Transverse colon (tissue), 4 donors: ENCODE measurements at regions not wholly inside any gene's neighbourhood (a gene's known extent, or its start where the extent isn't known, plus 50 kb on each side); places are given as distances from the start of the nearest gene placed in this dataset.
"Not testable (repeated sequence)": the region's sequence is repeated elsewhere in the genome, so short reads cannot be mapped to it uniquely, and the experiment has no call there.

ENCODE experiments used
- DNase-seq: peaks from one replicate; pipeline ENCODE4 v3.0.0-alpha.2; 2019
- H3K27ac ChIP-seq, 4 donors: fragments of 200-600 bp; sonication (generic); 2 replicates each; pipeline ENCODE4 v1.5.1; 2016 to 2018; ENCODE audit warnings: inconsistent platforms in 4 of 4
- H3K27me3 ChIP-seq: fragments of 200-600 bp; sonication (generic); 2 replicates; pipeline ENCODE4 v1.5.1; 2017; ENCODE audit warnings: inconsistent platforms
- H3K36me3 ChIP-seq, 4 donors: fragments of 200-600 bp; sonication (generic); 2 replicates each; pipeline ENCODE4 v1.5.1; 2017 to 2019; ENCODE audit warnings: inconsistent platforms in 4 of 4
- H3K4me1 ChIP-seq, 4 donors: fragments of 200-600 bp; sonication (generic); 2 replicates each; pipeline ENCODE4 v1.5.1; 2017 to 2020; ENCODE audit warnings: inconsistent platforms in 4 of 4
- H3K4me3 ChIP-seq, 4 donors: fragments of 200-600 bp; sonication (generic); 1 replicate in 1 of 4; 2 replicates in 3 of 4; pipeline versions ENCODE4 v1.5.1 to v1.6.1; 2017 to 2019; ENCODE audit warnings: inconsistent platforms in 4 of 4
- H3K9me3 ChIP-seq, 2 donors: fragments of 200-600 bp; sonication (generic); 2 replicates each; pipeline ENCODE4 v1.5.1; 2017 to 2019; ENCODE audit warnings: inconsistent platforms in 2 of 2
- CTCF ChIP-seq, 5 experiments: fragments of 200-600 bp in 3 of 5; fragments of 450-650 bp in 2 of 5; sonication (generic) in 3 of 5; IDR thresholded peaks; 1 replicate in 2 of 5; 2 replicates in 3 of 5; pipeline ENCODE4 v1.5.1; 2016 to 2017; ENCODE audit warnings: antibody characterized with exemption in 5 of 5, inconsistent platforms in 3 of 5, mild to moderate bottlenecking in 2 of 5, moderate library complexity in 1 of 5
- EP300 ChIP-seq: sonication (generic); formaldehyde crosslinking; IDR thresholded peaks from one replicate; pipeline ENCODE4 v1.6.1; 2017; ENCODE audit warnings: antibody characterized with exemption, low read depth
- POLR2A ChIP-seq: fragments of 450-650 bp; IDR thresholded peaks from one replicate; pipeline ENCODE4 v1.6.1; 2016; ENCODE audit warnings: antibody characterized with exemption, mild to moderate bottlenecking, moderate library complexity
- POLR2AphosphoS5 ChIP-seq, 3 donors: sonication (generic); formaldehyde crosslinking; IDR thresholded peaks; one replicate each; pipeline ENCODE4 v1.6.1; 2016; ENCODE audit warnings: antibody characterized with exemption in 3 of 3
- WGBS, 2 donors: methylation state at CpG; one replicate each; pipeline ENCODE4 v1.1.5; 2018; ENCODE audit warnings: low coverage in 1 of 2; 5-methylcytosine and 5-hydroxymethylcytosine counted together
- in situ Hi-C, 4 donors: fragments of 200-750 bp; cut with MboI; loops; one replicate each; pipeline versions ENCODE4 v1.15.0 to v1.15.1; 2017; ENCODE audit warnings: low sequenced_read_pairs in 3 of 4, low pct_ligation_motif_present in 1 of 4, low pct_unique_long_range_greater_than_20kb in 1 of 4
- intact Hi-C: fragments of 100-400 bp; cut with DNase I; formaldehyde crosslinking; loops from one replicate; pipeline ENCODE4 v1.15.1; 2023; ENCODE audit warnings: low total_unique reads

GRCh38 chr21:35436899-35437298 lies 387.8 kb upstream of the RUNX1 start:
- peaks cover 0 to 15% (median 2%) of the 10 kb centered on the region in 4 donors for H3K4me1 ChIP-seq
- no peak overlapping the region for H3K4me3 ChIP-seq
- TF ChIP-seq EP300: no peak
- TF ChIP-seq POLR2AphosphoS5 (IDR thresholded peaks at IDR 0.05): no peak
- peak in 1 of 5 experiments; percentile 3 for TF ChIP-seq CTCF (IDR thresholded peaks at IDR 0.05)
- no peak for DNase-seq
- no peak overlapping the region for H3K27ac ChIP-seq
- in situ Hi-C loops: no loop called here
- H3K27me3 ChIP-seq: no peaks in the 10 kb centered on the region
- WGBS, 2 donors: 90 to 100% methylated on average over 1 of the region's 1 CpG
- intact Hi-C loops: no loop called here
- peaks cover 17 to 18% of the 10 kb centered on the region in 2 donors for H3K9me3 ChIP-seq
- no peaks in the 10 kb centered on the region for H3K36me3 ChIP-seq

- H3K9me3 ChIP-seq: peaks cover 17 to 19% of the 10 kb centered on the region in 2 donors
- WGBS, 2 donors: 92% methylated on average over 4 of the region's 5 CpGs; no CpG with 5 or more reads in 1 of the 2 donors
- H3K27ac ChIP-seq, H3K4me3 ChIP-seq, intact Hi-C loops, DNase-seq, H3K4me1 ChIP-seq, in situ Hi-C loops, H3K36me3 ChIP-seq, H3K27me3 ChIP-seq: not testable (repeated sequence)
Measured at GRCh38 chr21:35432601-35433000, 383.5 kb upstream of the RUNX1 start.

- WGBS, 2 donors: 90% methylated on average over 3 of the region's 3 CpGs
- Histone ChIP-seq H3K4me1 (no peaks in the 10 kb centered on the region), H3K4me3 (no peak overlapping the region), H3K36me3 (no peaks in the 10 kb centered on the region), H3K9me3 (peaks cover 17 to 19% of the 10 kb centered on the region in 2 donors), H3K27ac (no peak overlapping the region), H3K27me3 (peaks cover 10% of the 10 kb centered on the region)
- TF ChIP-seq EP300 (no peak), CTCF (IDR thresholded peaks at IDR 0.05) (no peak), POLR2A (no peak), POLR2AphosphoS5 (IDR thresholded peaks at IDR 0.05) (no peak)
- no peak for DNase-seq
- intact Hi-C loops: no loop called here
- in situ Hi-C loops: no loop called here
Measured at GRCh38 chr21:35430260-35430659, 381.2 kb upstream of the RUNX1 start.

- H3K4me3 ChIP-seq: no peak overlapping the region
- peaks cover 10 to 11% of the 10 kb centered on the region in 2 donors for H3K9me3 ChIP-seq
- no peaks in the 10 kb centered on the region for H3K36me3 ChIP-seq
- intact Hi-C loops: no loop called here
- no peak for TF ChIP-seq POLR2AphosphoS5 (IDR thresholded peaks at IDR 0.05)
- TF ChIP-seq CTCF (IDR thresholded peaks at IDR 0.05): no peak
- TF ChIP-seq EP300: no peak
- no peak for TF ChIP-seq POLR2A
- H3K4me1 ChIP-seq: no peaks in the 10 kb centered on the region
- DNase-seq: no peak
- in situ Hi-C loops: no loop called here
- peak overlapping the region in 2 of 4 donors; percentile 17 to 25 for H3K27ac ChIP-seq
- H3K27me3 ChIP-seq: peaks cover 10% of the 10 kb centered on the region
Measured at GRCh38 chr21:35428937-35429336, 379.8 kb upstream of the RUNX1 start.

- H3K4me1 ChIP-seq: no peaks in the 10 kb centered on the region
- TF ChIP-seq CTCF (IDR thresholded peaks at IDR 0.05) (no peak), EP300 (no peak), POLR2AphosphoS5 (IDR thresholded peaks at IDR 0.05) (no peak), POLR2A (no peak)
- DNase-seq: no peak
- in situ Hi-C loops (no loop called here), intact Hi-C loops (no loop called here)
- peaks cover 9 to 11% of the 10 kb centered on the region in 2 donors for H3K9me3 ChIP-seq
- WGBS, 2 donors: 51% methylated on average over 9 of the region's 9 CpGs; no CpG with 5 or more reads in 1 of the 2 donors
- no peaks in the 10 kb centered on the region for H3K36me3 ChIP-seq
- H3K4me3 ChIP-seq: no peak overlapping the region
- peaks cover 10% of the 10 kb centered on the region for H3K27me3 ChIP-seq
- H3K27ac ChIP-seq: peak overlapping the region in 2 of 4 donors; percentile 17 to 25
Measured at GRCh38 chr21:35428489-35428888, 379.4 kb upstream of the RUNX1 start.
